SK-N-SH (cell line): ENCODE measurements at regions not wholly inside any gene's neighbourhood (a gene's known extent, or its start where the extent isn't known, plus 50 kb on each side); places are given as distances from the start of the nearest gene placed in this dataset.

Experiments used
- CTCF ChIA-PET: fragments of 300-600, 350-600 bp; formaldehyde crosslinking; extraction: SDS; loops from one replicate; lab custom pipeline; 2021; lab: Yijun Ruan, JAX
- POLR2A ChIA-PET: fragments of 350-600 bp; sonication (Branson Sonifier 250); formaldehyde crosslinking; extraction: SDS; loops from one replicate; lab custom pipeline; 2020; ENCODE audit warnings: antibody characterized with exemption, inconsistent platforms; lab: Yijun Ruan, JAX
- DNase-seq: peaks from one replicate; pipeline ENCODE4 v3.0.0; 2012
- H2AFZ ChIP-seq: fragments of 200-600 bp; sonication (generic); 2 replicates; pipeline ENCODE4 v1.8.1; 2016; ENCODE audit warnings: antibody characterized with exemption, mild to moderate bottlenecking, low read depth
- H3F3A ChIP-seq: fragments of 200-600 bp; sonication (generic); replicated peaks from 2 replicates; pipeline ENCODE3; 2016; ENCODE audit warnings: antibody characterized with exemption, mild to moderate bottlenecking; ENCODE audit not compliant: insufficient read depth
- H3K27ac ChIP-seq, 2 experiments: fragments of 200-500 bp in 1 of 2; fragments of 200-600 bp in 1 of 2; sonication (Bioruptor generic) in 1 of 2; sonication (generic), shearing (Covaris generic) in 1 of 2; 2 replicates each; pipeline versions ENCODE4 v1.5.1 to v1.6.1; 2014 to 2016; ENCODE audit warnings: low read depth in 2 of 2, inconsistent platforms in 1 of 2, low read length in 1 of 2, mild to moderate bottlenecking in 1 of 2, mixed read lengths in 1 of 2
- H3K27me3 ChIP-seq: fragments of 200-600 bp; sonication (generic), shearing (Covaris generic); 2 replicates; pipeline ENCODE4 v1.6.1; 2016; ENCODE audit warnings: mixed run types; ENCODE audit not compliant: insufficient read depth
- H3K36me3 ChIP-seq, 2 experiments: fragments of 200-500 bp in 1 of 2; fragments of 200-600 bp in 1 of 2; sonication (Bioruptor generic) in 1 of 2; sonication (generic) in 1 of 2; replicated peaks in 1 of 2; 2 replicates each; pipeline versions ENCODE3 to v1.5.1; 2014 to 2016; ENCODE audit warnings: low read length in 1 of 2, mild to moderate bottlenecking in 1 of 2; ENCODE audit not compliant: insufficient read depth in 2 of 2, control insufficient read depth in 1 of 2
- H3K4me1 ChIP-seq, 2 experiments: fragments of 200-500 bp in 1 of 2; fragments of 200-600 bp in 1 of 2; sonication (Bioruptor generic) in 1 of 2; sonication (generic), shearing (Covaris generic) in 1 of 2; 2 replicates each; pipeline versions ENCODE4 v1.5.1 to v1.6.1; 2014 to 2016; ENCODE audit warnings: low read depth in 1 of 2, low read length in 1 of 2, mixed run types in 1 of 2; ENCODE audit not compliant: insufficient read depth in 2 of 2, control insufficient read depth in 1 of 2
- H3K4me2 ChIP-seq: fragments of 200-600 bp; sonication (generic), shearing (Covaris generic); 2 replicates; pipeline ENCODE4 v1.6.1; 2017; ENCODE audit warnings: mixed run types
- H3K4me3 ChIP-seq, 2 experiments: fragments of 200-500 bp in 1 of 2; fragments of 200-600 bp in 1 of 2; sonication (Bioruptor generic) in 1 of 2; sonication (generic), shearing (Covaris generic) in 1 of 2; 2 replicates each; pipeline versions ENCODE4 v1.5.1 to v1.8.1; 2014 to 2016; ENCODE audit warnings: low read depth in 2 of 2, inconsistent platforms in 1 of 2, low read length in 1 of 2, mild to moderate bottlenecking in 1 of 2, mixed read lengths in 1 of 2, moderate library complexity in 1 of 2
- H3K79me2 ChIP-seq: fragments of 200-600 bp; sonication (generic); 2 replicates; pipeline ENCODE4 v1.8.1; 2017; ENCODE audit warnings: mild to moderate bottlenecking; ENCODE audit not compliant: insufficient read depth
- H3K9ac ChIP-seq: fragments of 200-600 bp; sonication (generic); 2 replicates; pipeline ENCODE4 v1.6.1; 2017; ENCODE audit warnings: mixed run types
- H3K9me2 ChIP-seq: fragments of 200-600 bp; sonication (generic); 2 replicates; pipeline ENCODE4 v1.6.1; 2017; ENCODE audit warnings: mixed run types
- H3K9me3 ChIP-seq: fragments of 200-600 bp; sonication (generic); 2 replicates; pipeline ENCODE4 v1.6.1; 2017; ENCODE audit warnings: mixed run types, mild to moderate bottlenecking, moderate library complexity
- H4K20me1 ChIP-seq: fragments of 200-600 bp; sonication (generic); 2 replicates; pipeline ENCODE4 v1.6.1; 2017; ENCODE audit warnings: mild to moderate bottlenecking, mixed run types; ENCODE audit not compliant: insufficient read depth
- CTCF ChIP-seq: fragments of 200-600 bp; sonication (generic); IDR thresholded peaks from 2 replicates; pipeline ENCODE4 v1.6.1; 2017; ENCODE audit warnings: antibody characterized with exemption, mild to moderate bottlenecking, moderate library complexity
- EP300 ChIP-seq, 2 experiments: IDR thresholded peaks; 2 replicates each; pipeline versions ENCODE4 v1.4.0 to v1.6.1; 2012; ENCODE audit warnings: borderline replicate concordance in 1 of 2, low read depth in 1 of 2, low read length in 1 of 2
- EZH2phosphoT487 ChIP-seq: fragments of 200-600 bp; sonication (generic); IDR thresholded peaks from 2 replicates; pipeline ENCODE4 v1.6.1; 2017; ENCODE audit warnings: low read depth, mixed run types, mild to moderate bottlenecking, antibody characterized with exemption, moderate library complexity, borderline replicate concordance
- FOSL2 ChIP-seq: IDR thresholded peaks from 2 replicates; pipeline ENCODE4 v1.4.0; 2012; ENCODE audit warnings: low read depth, mild to moderate bottlenecking, moderate library complexity, borderline replicate concordance
- FOXM1 ChIP-seq: IDR thresholded peaks from 2 replicates; pipeline ENCODE4 v1.4.0; 2012; ENCODE audit warnings: low read depth, mild to moderate bottlenecking
- GABPA ChIP-seq: IDR thresholded peaks from 2 replicates; pipeline ENCODE4 v1.4.0; 2012; ENCODE audit warnings: low read depth, mild to moderate bottlenecking
- JUND ChIP-seq: IDR thresholded peaks from 2 replicates; pipeline ENCODE4 v1.4.0; 2012
- MEF2A ChIP-seq: IDR thresholded peaks from 2 replicates; pipeline ENCODE4 v1.4.0; 2012; ENCODE audit warnings: low read depth, borderline replicate concordance
- MXI1 ChIP-seq: IDR thresholded peaks from 2 replicates; pipeline ENCODE4 v1.6.1; 2012; ENCODE audit warnings: mild to moderate bottlenecking, low read depth, low read length, improper control_type of control experiment
- NFIC ChIP-seq: IDR thresholded peaks from 2 replicates; pipeline ENCODE4 v1.4.0; 2012; ENCODE audit warnings: borderline replicate concordance
- NRF1 ChIP-seq: IDR thresholded peaks from 2 replicates; pipeline ENCODE4 v1.6.1; 2012; ENCODE audit warnings: low read depth, mild to moderate bottlenecking, low read length
- RAD21 ChIP-seq: IDR thresholded peaks from 2 replicates; pipeline ENCODE4 v1.6.1; 2012; ENCODE audit warnings: mild to moderate bottlenecking, low read length
- RXRA ChIP-seq: IDR thresholded peaks from 2 replicates; pipeline ENCODE4 v1.4.0; 2012; ENCODE audit warnings: low read depth, mild to moderate bottlenecking, borderline replicate concordance
- SIN3A ChIP-seq: IDR thresholded peaks from 2 replicates; pipeline ENCODE4 v1.6.1; 2012; ENCODE audit warnings: low read depth, mild to moderate bottlenecking, low read length, moderate library complexity, borderline replicate concordance
- SMC3 ChIP-seq: IDR thresholded peaks from 2 replicates; pipeline ENCODE4 v1.6.1; 2012; ENCODE audit warnings: low read depth, low read length, improper control_type of control experiment
- TCF12 ChIP-seq: IDR thresholded peaks from 2 replicates; pipeline ENCODE4 v1.4.0; 2012
- TEAD4 ChIP-seq: IDR thresholded peaks from 2 replicates; pipeline ENCODE4 v1.4.0; 2012; ENCODE audit warnings: mild to moderate bottlenecking, borderline replicate concordance; ENCODE audit not compliant: insufficient read depth
- WGBS: methylation state at CpG from one replicate; pipeline ENCODE4 v1.1.6; 2017; ENCODE audit warnings: low lambda C conversion rate; 5-methylcytosine and 5-hydroxymethylcytosine counted together

GRCh38 chr5:89929173-89929572 lies 480.4 kb downstream of the CETN3 start:
- CTCF ChIA-PET = no interaction called here
- DNase-seq = no peak
- no peak overlapping the region for H2AFZ ChIP-seq
- no peaks in the 10 kb centered on the region for H3K9me2 ChIP-seq
- H3K79me2 ChIP-seq = no peaks in the 10 kb centered on the region
- no peak overlapping the region for H3K4me2 ChIP-seq
- no peaks in the 10 kb centered on the region for H4K20me1 ChIP-seq
- peaks cover 19% of the 10 kb centered on the region for H3F3A ChIP-seq
- H3K36me3 ChIP-seq = no peaks in the 10 kb centered on the region
- 85% methylated on average over 2 of the region's 2 CpGs for WGBS
- TF ChIP-seq GABPA (no peak), MXI1 (no peak), NFIC (no peak), SMC3 (no peak), MEF2A (no peak), NRF1 (no peak), RAD21 (peak; percentile 30; the same call in 1 of the 2 replicates), CTCF (0 out of 2 replicates have a peak, but pooled peaks have one; percentile 25), SIN3A (no peak), TEAD4 (no peak), RXRA (no peak), EZH2phosphoT487 (no peak)
- TF ChIP-seq, all 33 proteins: peak for 2
- H3K4me1 ChIP-seq = peaks cover 0 to 21% of the 10 kb centered on the region in 2 experiments
- POLR2A ChIA-PET = no interaction called here
- H3K27me3 ChIP-seq = no peaks in the 10 kb centered on the region
- H3K9ac ChIP-seq = no peak overlapping the region
- no peak overlapping the region for H3K4me3 ChIP-seq
- H3K27ac ChIP-seq = no peak overlapping the region; a peak in 1 of 4 replicates
- no peaks in the 10 kb centered on the region for H3K9me3 ChIP-seq

GRCh38 chr5:89922161-89922560 lies 487.4 kb downstream of the CETN3 start:
- TF ChIP-seq JUND = no peak
- TF ChIP-seq FOSL2 = no peak
- TF ChIP-seq EP300 (IDR thresholded peaks at IDR 0.05; ENCODE audit: borderline replicate concordance in 1 of 2, low read depth in 1 of 2, low read length in 1 of 2) = no peak
- TF ChIP-seq FOXM1 = no peak
- TF ChIP-seq SIN3A = no peak
- no peak for TF ChIP-seq TCF12
- TF ChIP-seq MEF2A = no peak
- TF ChIP-seq CTCF = no peak
- ChIA-PET CTCF (no interaction called here), POLR2A (no interaction called here)
- Histone ChIP-seq H4K20me1 (no peaks in the 10 kb centered on the region), H3K9ac (no peak overlapping the region), H3K4me3 (no peak overlapping the region), H3K79me2 (no peaks in the 10 kb centered on the region), H3K27me3 (no peaks in the 10 kb centered on the region), H3K9me2 (no peaks in the 10 kb centered on the region), H3F3A (no peaks in the 10 kb centered on the region), H3K4me2 (no peak overlapping the region), H3K27ac (no peak overlapping the region), H2AFZ (no peak overlapping the region), H3K4me1 (no peaks in the 10 kb centered on the region), H3K36me3 (no peaks in the 10 kb centered on the region), H3K9me3 (no peaks in the 10 kb centered on the region)
- 52% methylated on average over 3 of the region's 3 CpGs for WGBS
- DNase-seq = no peak
